ENCODE measurements at regions not wholly inside any gene's neighbourhood (a gene's known extent, or its start where the extent isn't known, plus 50 kb on each side); places are given as distances from the start of the nearest gene placed in this dataset.
"Not testable (repeated sequence)": the region's sequence is repeated elsewhere in the genome, so short reads cannot be mapped to it uniquely, and the experiment has no call there.

- DNase-seq = no peak
Observed at GRCh38 chr6:164095056-164095455, 680.5 kb downstream of the QKI start.

DNA sequence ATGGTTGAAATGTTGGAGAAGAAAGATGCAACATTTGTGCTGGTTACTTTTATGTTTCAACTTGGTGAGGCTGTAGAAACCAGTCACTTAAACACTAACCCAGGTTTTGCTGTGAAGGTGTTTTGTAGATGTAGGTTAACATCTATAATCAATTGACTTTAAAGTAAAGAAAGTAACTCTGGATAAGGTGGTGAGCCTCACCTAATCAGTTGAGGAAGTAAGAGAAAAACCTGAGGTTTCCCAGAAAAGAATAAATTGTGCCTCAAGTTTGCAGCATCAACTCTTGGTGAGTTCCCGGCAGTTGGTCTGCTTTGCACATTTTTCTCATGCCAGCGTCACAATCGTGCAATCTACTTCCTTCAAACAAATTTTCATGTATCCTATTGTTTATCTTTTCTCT, 673.4 kb downstream of the QKI start:
- no peak for DNase-seq

DNA sequence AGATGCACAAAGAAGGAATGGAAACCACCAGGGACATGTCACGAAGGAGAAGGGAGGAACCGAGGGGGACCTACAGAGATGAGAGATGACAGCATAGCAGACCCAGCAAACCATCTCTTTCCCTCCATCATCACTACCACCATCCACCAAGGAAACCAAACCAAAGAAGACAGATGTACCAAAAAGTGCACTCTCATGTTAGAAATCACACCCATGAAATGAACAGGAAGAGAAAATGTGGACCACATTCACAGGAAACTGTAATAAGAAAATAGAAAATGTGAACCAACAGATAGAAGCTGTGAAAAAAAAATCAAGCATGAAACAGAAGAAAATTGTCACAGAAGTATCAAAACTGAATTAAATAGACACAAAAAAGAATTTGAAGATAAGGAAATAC, 672.7 kb downstream of the QKI start:
- no peak for DNase-seq

DNA sequence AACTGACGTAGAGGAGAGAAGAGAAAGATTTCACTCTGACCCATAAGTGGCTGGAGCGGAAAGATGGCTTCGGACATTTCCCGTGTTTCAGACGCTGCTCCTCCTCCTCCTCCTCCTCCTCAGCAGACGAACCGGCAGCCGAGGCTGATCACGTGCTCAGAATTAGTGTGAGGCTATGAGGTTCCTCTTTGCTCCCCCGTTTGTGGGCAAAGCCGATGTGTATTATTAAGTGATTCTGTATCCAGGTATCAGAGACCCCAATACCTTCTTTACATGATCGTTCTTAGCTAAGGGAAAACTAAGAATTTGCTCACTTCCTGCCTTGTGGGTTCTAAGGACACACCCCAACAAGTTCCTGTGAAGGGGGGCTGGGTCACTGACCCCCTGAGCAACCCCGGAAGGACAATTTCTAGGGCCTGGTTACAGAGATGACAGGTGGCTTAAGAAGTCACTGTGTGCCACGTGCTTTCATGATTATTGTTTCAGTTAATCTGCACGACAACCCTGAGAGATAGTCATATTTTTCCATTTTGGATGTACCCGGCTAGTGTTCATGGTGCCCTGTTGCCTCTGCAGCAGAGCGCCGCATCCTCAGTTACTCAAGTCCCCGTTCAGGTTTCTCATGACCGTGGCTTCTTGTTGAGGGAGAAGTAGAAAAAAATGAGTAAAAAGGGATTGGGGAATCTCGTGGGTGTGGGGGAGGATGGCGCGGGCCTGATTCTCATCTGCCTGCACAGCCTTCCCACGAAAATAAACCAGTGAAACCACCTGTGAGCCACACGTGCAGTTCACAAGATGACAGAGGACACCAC, 671.8 kb downstream of the QKI start:
- no peak for DNase-seq

DNA sequence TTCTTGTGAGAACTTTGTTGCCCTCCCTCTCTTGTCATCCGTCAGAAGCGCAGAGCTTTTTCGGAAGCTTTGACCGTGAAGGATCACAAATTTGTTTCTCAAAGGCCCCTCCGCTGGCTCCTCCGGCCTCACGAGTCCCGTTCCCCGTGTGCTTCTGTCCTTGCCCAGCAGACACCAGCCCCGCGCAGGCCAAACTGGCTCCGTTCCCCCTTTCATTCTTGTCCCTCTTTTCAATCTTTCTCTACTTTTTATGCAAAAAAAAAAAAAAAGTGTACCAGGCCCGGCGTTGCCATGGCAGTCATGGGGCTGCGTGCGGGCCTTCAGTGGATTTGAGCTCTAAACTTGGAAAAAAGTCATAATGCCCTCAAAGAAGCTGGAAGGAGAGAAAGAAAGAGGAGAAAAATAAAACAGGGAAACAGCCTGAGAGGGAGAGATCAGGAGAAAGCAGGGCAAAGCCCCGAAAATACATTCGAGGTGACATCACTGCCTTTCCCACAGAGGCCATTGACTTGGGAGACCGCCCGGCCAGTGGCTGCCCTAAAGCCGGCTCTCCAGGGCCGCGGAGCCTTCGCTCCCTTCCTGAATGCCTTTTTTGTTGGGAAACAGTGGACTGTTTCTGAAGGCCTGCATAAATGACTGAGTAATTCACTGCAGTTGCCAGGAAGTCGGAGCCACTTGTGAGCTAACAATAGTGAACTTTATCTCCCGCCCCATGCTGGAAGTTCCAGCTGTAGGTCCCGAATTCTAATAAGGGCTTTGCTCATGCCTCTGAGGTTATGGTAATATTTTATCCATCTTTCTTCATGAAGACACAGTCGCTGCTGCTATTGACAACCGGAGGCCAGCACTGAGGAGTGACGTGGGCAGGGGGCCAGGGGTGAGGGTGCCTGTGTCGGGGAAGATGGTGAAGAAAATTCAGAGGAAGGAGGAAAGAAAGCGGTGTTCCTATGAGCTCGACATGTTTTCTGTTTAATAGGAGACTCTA, 670.9 kb downstream of the QKI start:
- no peak for DNase-seq

GRCh38 chr6:164079275-164079600, 664.7 kb downstream of the QKI start:
- no peak for DNase-seq

DNA sequence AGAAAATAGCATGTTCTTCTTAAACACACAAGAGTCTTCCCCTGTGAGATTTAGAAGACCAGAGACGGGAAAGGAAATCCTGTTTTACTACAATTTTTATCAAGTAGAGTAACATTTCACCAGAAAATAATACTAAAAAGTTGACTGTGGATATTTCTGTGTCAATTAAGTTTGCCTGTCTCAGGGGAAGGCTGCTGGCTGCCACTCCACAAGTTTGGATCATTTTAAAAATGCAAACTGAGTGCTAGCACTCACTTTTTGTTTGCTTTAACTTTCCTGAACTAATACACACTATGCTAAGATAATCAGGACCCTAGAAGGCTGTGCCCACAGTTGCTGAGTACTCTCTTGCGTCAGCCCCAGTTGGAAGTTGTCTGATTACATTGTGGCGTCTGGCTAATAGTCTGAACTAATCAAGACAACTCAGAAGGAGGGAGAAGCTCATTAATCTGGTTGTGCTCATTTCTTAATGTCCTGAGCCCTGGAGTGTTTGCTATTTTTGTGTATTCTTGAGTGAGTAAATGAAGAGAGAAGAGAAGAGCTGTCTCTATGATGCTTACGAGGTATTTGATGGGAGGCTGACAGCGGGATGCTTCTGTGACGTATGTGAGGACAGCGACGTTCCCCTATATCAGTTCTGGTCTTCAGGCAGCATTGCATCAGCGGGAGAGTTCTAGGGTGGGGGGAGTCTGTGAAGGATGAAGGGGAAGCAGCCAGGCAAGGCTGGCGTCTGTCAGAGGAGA, 664.2 kb downstream of the QKI start:
- DNase-seq = no peak

DNA sequence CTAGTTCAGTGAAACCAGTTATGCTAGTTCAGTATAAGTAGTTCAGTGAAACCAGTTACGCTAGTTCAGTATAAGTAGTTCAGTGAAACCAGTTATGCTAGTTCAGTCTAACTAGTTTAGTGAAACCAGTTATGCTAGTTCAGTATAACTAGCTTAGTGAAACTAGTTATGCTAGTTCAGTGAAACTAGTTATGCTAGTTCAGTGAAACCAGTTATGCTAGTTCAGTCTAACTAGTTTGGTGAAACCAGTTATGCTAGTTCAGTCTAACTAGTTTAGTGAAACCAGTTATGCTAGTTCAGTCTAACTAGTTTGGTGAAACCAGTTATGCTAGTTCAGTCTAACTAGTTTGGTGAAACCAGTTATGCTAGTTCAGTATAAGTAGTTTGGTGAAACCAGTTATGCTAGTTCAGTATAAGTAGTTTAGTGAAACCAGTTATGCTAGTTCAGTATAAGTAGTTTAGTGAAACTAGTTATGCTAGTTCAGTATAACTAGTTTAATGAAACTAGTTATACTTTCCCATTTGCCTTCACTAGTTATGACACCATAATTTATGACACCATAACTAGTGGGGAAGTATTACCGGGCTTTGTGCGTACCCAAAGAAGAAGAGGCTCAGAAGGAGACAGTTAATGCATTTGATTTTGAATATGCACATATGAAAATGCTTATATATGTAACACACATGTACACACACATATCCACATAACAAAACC, 662.5 kb downstream of the QKI start:
- DNase-seq = not testable (repeated sequence)

DNA sequence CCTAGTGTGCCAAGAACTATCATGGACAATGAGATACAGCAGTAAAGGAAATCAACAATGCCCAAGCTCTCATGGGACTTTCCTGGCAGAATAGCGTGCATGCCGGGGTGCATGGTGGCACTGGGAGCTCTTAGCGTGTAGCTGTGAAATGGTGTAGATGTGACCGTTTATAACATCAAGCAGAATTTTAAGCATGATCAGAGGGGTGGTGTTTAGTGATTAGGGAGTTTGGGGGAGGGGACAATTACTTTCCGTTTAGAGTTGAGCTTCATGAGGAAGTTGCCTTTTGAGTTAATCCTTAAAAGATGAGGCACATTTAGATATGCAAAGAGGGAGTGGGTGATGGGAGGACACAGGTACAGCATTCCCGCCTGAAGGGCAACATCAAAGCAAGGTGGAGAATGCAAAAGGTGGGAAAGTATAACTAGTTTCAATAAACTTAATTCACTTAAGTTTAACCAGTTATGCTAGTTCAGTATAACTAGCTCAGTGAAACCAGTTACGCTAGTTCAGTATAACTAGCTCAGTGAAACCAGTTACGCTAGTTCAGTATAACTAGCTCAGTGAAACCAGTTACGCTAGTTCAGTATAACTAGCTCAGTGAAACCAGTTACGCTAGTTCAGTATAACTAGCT, 661.6 kb downstream of the QKI start:
- DNase-seq = no peak

GRCh38 chr6:164072240-164072666, 657.7 kb downstream of the QKI start:
- DNase-seq = no peak

GRCh38 chr6:164069350-164069990, 655.0 kb downstream of the QKI start:
- no peak for DNase-seq

GRCh38 chr6:164068527-164068926, 654.0 kb downstream of the QKI start:
- no peak for DNase-seq

GRCh38 chr6:164066766-164067165, 652.2 kb downstream of the QKI start:
- no peak for DNase-seq

GRCh38 chr6:164066335-164066734, 651.8 kb downstream of the QKI start:
- DNase-seq = no peak

DNA sequence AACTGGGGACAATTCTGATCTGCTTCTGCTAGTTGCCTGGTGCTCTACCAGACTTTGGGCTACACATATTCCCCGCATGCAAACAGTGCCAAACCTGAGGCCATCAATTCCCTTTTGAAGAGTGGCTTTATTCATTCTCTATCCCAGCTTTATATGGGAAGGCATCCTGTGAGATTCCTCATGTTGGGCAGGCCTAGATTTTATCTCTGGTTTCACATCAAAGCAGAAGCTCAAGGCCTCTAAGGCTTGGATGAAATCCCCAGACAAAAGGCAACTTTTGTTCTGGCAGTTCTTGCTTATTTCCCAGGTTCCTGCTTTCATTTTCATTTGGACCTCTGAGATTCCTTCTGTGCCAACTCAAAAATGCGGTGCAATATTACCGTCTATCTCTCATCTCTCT, 648.8 kb downstream of the QKI start:
- DNase-seq = no peak

- no peak for DNase-seq
Observed at GRCh38 chr6:164062872-164063271, 648.4 kb downstream of the QKI start.

DNA sequence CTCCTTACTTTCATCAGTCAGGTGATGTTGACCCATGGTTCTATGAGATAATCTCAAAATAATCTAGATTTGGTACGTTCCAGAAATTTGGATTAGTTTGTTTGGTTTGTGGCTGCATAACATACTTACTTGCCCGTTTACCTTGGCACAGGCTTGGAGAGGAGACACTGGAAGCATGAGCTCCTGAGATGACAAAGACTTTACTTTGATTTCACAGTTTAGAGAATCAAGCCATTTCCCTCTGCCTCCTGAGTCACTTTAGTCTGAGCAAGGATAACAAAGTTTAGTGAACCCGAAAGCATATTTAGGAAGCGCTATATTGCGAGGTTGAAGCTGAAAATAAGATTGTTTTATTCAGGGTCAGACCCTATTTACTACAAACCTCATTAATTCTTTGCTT, 643.4 kb downstream of the QKI start:
- DNase-seq = no peak

- no peak for DNase-seq
Observed at GRCh38 chr6:164051427-164051826, 636.9 kb downstream of the QKI start.

- DNase-seq = no peak
Observed at GRCh38 chr6:164049517-164049988, 635.0 kb downstream of the QKI start.

DNA sequence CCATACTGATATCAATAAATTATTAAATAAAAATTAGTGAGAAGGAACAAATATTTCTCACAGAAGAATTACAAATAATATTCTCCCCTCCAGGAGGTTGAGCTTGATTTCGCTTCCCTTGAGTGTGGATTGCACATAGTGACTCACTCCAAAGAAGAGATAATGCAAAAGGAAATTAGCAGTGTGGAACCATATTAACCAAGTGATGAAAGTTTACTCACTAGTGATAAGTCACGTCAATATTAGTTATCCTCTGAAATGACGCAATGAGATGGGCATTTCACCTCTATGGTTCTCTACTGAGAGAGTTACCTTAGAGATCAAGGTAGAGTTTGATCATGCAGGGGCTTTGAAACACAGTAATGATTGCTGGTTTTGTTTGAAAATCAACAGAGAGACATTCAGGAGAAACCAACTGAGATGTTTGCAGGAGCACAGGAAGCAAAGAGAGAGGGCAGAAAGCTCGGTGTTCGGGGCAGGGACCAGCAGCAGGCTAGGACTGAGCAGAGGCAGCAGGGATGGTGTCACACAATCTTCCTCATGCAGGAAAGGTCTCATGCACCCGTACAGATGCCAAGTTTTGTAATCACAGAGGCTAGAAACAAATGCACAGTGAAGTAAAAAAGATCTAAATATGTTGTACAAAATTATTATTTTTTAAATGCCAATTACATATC, 634.5 kb downstream of the QKI start:
- no peak for DNase-seq

- no peak for DNase-seq
Observed at GRCh38 chr6:164045082-164045481, 630.6 kb downstream of the QKI start.

All from DMS 273 treated with DMSO at 0.1 percent for 48 hours (cell line).